GM21529 (cell line): ENCODE measurements at regions not wholly inside any gene's neighbourhood (a gene's known extent, or its start where the extent isn't known, plus 50 kb on each side); places are given as distances from the start of the nearest gene placed in this dataset.
A peak's percentile ranks its signal among the peaks of the same experiment; 100 is the strongest.

Experiments used
- ATAC-seq: cut with Tn5 transposase; IDR thresholded peaks from one replicate; pipeline ENCODE4 v1.9.1; 2021; ENCODE audit not compliant: unreplicated experiment

DNA sequence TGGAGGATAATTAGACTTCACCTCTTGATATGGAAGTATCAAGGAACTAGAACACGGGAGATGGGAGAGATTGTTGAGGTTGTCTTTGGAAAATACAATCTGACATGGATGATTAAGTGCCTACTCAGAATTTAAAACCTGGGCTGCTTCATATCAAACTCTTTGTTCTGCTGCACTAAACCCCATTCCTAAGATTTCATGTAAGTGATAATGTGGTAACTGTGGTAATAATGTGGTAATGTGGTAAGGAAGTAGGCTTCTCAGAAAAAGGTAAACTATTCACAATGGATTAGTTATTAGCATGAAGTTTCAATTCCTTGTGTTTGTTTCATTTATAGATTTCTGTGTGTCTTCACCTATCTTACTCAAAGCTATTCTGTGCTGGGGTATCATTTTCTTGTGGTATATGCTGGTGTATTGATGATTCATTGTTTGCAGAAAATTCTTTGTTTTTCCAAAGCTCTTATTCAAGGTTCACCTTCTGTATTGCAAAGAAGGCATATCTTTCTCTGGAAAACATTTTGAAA, 129.9 kb upstream of the TAC1 start:
- peak; percentile 81 for ATAC-seq

DNA sequence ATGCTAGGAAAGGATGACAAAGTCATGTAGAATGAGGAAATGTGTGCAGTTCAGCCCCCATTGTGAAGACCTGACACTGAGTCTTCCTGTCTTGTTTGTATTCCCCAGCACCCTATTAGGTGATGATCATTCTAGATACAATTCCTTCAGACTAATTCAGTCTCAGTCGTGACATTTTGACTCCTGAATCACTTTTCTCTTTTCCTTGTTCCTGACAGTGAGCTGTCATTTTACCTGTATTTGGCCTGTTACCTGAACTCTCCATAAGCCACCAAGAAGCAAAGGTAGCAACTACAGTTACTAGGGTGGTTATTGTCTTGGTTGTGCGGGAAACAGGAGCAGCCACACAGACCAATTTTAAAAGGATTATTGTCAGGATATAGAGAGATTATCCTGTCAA, 111.4 kb upstream of the TAC1 start:
- ATAC-seq = no peak

DNA sequence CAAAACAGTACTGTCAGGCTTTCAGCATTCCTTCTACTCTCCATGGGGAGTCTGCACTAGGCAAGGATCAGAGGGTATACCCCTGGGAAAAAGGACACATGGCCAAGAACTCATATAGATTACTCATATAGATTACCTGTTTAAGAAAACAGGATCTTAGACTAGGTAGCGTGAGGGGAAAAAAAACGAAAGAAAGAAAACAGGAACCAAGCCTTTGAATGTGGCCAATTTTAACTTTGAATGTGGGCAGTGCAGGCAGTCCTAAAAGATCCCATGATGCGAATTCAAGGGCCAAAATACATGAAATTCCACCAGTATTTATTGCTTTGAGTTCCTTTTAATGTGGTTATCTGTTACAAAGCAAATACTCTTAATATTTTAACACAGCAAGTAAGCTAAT, 108.6 kb upstream of the TAC1 start:
- ATAC-seq = peak; percentile 96

DNA sequence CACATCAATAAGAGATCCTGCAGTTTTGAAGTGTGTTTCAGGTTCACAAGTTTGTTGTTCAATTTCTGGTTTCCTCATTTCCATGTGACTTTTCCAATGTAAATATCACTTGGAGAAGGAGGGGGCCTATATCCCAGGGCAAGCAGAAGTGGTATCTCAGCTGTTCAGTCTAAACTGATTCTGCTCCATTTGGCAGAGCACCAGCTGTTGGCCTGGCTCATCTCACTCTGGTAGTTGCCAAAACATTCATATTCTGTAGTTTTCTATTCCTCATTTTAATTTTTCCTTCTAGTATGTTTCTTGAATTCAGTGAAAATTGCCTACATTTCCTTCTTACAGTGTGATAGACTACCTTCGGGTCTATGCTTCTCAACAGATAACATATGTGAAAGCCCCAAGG, 101.8 kb upstream of the TAC1 start:
- ATAC-seq = no peak

DNA sequence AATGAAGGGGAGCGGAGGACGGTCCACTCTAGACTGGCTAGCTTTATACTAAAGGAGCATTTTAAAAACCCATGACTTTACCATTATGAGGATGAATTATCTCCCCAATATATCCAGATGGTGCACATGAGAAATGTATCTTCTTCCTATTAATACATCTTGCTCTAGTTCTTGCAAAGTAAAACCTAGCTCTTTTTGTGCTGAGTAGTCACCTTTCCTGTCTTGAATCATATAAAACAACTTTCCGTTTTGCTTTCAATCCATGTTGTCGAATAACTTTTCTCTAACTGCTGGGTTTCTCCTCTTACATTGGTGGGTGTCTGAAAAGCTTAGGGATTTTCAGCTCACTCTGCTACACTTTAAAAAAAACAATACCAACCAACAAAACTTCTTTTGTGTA, 96.3 kb upstream of the TAC1 start:
- ATAC-seq = no peak

DNA sequence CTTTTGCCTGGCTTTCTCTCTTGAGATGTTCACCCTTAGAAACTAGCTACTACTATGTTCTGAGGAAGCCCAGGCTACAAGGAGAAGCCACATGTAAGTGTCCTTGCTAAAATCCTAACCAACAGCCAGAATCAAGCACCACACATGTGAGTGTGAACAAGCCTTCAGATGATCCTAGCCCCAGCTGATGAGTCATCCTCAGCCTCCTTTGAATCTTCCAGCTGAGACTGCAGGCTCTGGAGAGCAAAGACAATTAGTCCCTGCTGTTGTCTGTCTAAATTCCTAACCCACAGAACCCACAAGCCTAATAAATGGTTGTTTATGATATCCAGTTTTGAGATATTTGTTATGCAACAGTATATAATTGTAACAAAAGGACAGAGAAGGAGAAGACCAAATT, 92.8 kb upstream of the TAC1 start:
- ATAC-seq = no peak

DNA sequence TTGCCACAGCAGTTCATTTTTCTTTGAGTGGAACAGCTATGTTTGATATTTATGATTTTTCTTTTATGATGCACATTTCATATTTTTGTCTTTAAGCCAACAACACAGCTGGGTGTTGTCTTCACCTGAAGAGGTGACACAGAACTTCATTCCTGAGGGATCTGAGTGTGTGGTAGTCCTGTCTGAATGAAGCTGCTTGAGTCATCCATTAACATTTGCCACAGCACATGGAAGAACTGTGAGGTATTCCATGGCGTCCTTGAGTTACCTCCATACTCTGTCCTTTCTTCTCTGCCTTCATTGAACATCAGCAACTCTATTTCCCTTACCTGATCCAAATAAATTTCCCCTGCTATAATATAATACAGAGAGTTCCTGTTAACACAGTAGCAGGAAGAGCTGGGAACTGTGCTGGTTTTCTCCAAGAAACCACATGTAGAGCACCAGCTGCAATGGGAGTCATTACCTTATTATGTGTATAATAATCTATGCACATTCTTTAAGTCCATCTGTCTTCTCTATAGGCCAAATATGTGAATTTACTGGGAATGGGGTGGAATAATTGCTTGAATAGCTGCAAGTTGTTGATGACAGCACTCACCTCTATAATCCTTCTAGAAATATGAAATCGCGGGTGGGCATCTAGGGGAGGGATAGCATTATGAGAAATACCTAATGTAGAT, 72.4 kb upstream of the TAC1 start:
- no peak for ATAC-seq

DNA sequence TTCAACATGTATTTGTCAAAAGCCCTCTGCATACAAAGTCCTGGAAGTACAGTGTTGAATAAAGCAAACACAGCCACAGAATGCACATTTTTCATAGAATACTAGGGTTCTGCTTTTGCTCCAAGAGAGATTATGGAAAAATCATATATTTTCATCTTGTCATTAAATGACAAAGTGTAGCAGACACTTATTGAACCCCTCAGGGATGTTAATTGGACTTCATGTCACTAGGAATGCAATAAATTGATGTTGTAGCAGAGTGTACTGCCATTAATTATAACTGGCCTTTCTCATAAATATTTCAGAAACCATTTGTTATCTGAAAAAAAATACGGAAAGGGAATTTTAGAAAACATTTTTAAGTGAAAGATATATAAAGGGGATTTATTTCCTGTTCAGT, 64.5 kb upstream of the TAC1 start:
- ATAC-seq = no peak

DNA sequence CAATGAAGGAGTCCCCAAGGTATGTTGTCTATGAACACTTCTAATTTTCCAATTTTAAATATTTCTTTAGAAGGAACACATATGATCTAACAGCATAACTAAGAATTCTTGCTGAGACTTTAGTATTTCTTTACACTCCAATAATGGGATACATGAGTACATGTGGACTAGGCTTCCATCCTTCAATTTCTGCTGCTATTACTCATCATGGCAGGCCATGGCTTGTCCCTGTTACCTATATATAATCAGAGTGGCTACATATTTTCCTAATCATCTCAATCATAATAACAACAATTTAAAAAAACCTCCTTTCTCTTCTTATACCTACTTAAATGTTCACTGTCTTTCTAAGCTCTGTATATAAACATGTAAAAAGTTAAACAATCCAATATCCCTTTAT, 60.3 kb upstream of the TAC1 start:
- no peak for ATAC-seq

DNA sequence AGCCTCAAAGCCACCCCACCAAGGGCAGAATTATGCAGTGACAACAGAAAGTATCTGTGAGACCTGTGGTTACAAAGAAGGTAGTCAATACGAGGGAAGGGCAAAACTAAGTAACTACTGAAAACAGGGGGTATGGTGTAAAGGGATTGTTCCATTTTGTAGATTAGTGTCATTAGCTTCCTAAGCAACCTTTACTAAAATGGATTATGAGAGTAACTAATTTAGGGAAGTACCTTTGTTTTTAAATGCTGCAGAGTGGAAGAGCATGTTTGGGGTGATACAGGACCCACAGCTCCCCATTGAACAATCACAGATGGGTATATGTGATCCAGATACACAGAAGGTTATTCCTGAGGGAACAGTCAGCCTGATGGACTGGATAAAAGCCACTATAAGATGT, 51.3 kb upstream of the TAC1 start:
- ATAC-seq = no peak
